Brain microvascular endothelial cell (primary cell): ENCODE measurements at regions not wholly inside any gene's neighbourhood (a gene's known extent, or its start where the extent isn't known, plus 50 kb on each side); places are given as distances from the start of the nearest gene placed in this dataset.

ENCODE experiments used
- DNase-seq: peaks from one replicate; pipeline ENCODE4 v3.0.0-alpha.2; 2020
- H3K27ac ChIP-seq: fragments of 250-450 bp; sonication (Bioruptor Pico); 2 replicates; pipeline ENCODE4 v1.5.1; 2020; ENCODE audit warnings: mild to moderate bottlenecking, moderate library complexity
- H3K27me3 ChIP-seq: fragments of 250-450 bp; sonication (Bioruptor Pico); replicated peaks from 2 replicates; pipeline ENCODE4 v1.5.1; 2020; ENCODE audit warnings: mild to moderate bottlenecking
- H3K36me3 ChIP-seq: fragments of 250-450 bp; sonication (Bioruptor Pico); replicated peaks from 2 replicates; pipeline ENCODE4 v1.5.1; 2020; ENCODE audit warnings: mild to moderate bottlenecking
- H3K4me3 ChIP-seq: 2 replicates; pipeline ENCODE4 v1.5.1; 2011; ENCODE audit warnings: low read depth, mild to moderate bottlenecking, control low read depth, low read length, moderate library complexity
- CTCF ChIP-seq: IDR thresholded peaks from 2 replicates; pipeline ENCODE4 v1.5.1; 2011; ENCODE audit warnings: low read depth, mild to moderate bottlenecking, moderate library complexity, low read length, control low read depth, inconsistent platforms; ENCODE audit errors: missing control alignments
- in situ Hi-C: cut with HindIII; loops from 2 replicates; pipeline ENCODE4 v1.10.0; 2017; ENCODE audit warnings: low sequenced_read_pairs, low pct_ligation_motif_present

GRCh38 chr11:91798240-91798639 is 426.4 kb upstream of the FAT3 start:
- no peak for TF ChIP-seq CTCF
- H3K27ac ChIP-seq, result no peak overlapping the region
- in situ Hi-C loops, result no loop called here
- no peaks in the 10 kb centered on the region for H3K36me3 ChIP-seq
- no peak for DNase-seq
- H3K4me3 ChIP-seq, result no peak overlapping the region
- H3K27me3 ChIP-seq, result no peaks in the 10 kb centered on the region

GRCh38 chr11:91796999-91797398 is 427.6 kb upstream of the FAT3 start:
- in situ Hi-C loops, result no loop called here
- DNase-seq, result no peak

GRCh38 chr11:91795139-91795887 is 429.3 kb upstream of the FAT3 start:
- no peak for DNase-seq
- Histone ChIP-seq H3K4me3 (no peak overlapping the region), H3K27ac (no peak overlapping the region), H3K36me3 (no peaks in the 10 kb centered on the region), H3K27me3 (no peaks in the 10 kb centered on the region)
- no peak for TF ChIP-seq CTCF
- in situ Hi-C loops, result no loop called here

More at GRCh38 chr11:91796999-91797398, 427.6 kb upstream of the FAT3 start:
- H3K27me3 ChIP-seq, result no peaks in the 10 kb centered on the region
- H3K27ac ChIP-seq, result no peak overlapping the region
- no peak overlapping the region for H3K4me3 ChIP-seq
- TF ChIP-seq CTCF, result no peak
- H3K36me3 ChIP-seq, result no peaks in the 10 kb centered on the region

- in situ Hi-C loops, result no loop called here
- no peak for TF ChIP-seq CTCF
- DNase-seq, result no peak
These were observed 430.5 kb upstream of the FAT3 start for GRCh38 chr11:91794146-91794545.

GRCh38 chr11:91792779-91793262 is 431.8 kb upstream of the FAT3 start:
- in situ Hi-C loops, result no loop called here
- no peak for TF ChIP-seq CTCF
- DNase-seq, result no peak
- H3K4me3 ChIP-seq, result no peak overlapping the region
- no peaks in the 10 kb centered on the region for H3K36me3 ChIP-seq
- no peak overlapping the region for H3K27ac ChIP-seq
- H3K27me3 ChIP-seq, result no peaks in the 10 kb centered on the region

More at GRCh38 chr11:91794146-91794545, 430.5 kb upstream of the FAT3 start:
- H3K27ac ChIP-seq, result no peak overlapping the region
- H3K4me3 ChIP-seq, result no peak overlapping the region
- no peaks in the 10 kb centered on the region for H3K36me3 ChIP-seq
- no peaks in the 10 kb centered on the region for H3K27me3 ChIP-seq

- DNase-seq, result no peak
- no peak overlapping the region for H3K4me3 ChIP-seq
- no peak overlapping the region for H3K27ac ChIP-seq
- in situ Hi-C loops, result no loop called here
- no peaks in the 10 kb centered on the region for H3K27me3 ChIP-seq
- TF ChIP-seq CTCF, result no peak
- no peaks in the 10 kb centered on the region for H3K36me3 ChIP-seq
These were observed 433.5 kb upstream of the FAT3 start for GRCh38 chr11:91791171-91791468.
